Activated T-cell treated with anti-CD3 and anti-CD28 coated beads, Interleukin-2, amount 50 U/mL, for 72 hours (primary cell): ENCODE measurements at regions not wholly inside any gene's neighbourhood (a gene's known extent, or its start where the extent isn't known, plus 50 kb on each side); places are given as distances from the start of the nearest gene placed in this dataset.

ENCODE experiments used
- ATAC-seq, 2 donors: fragments of 150-1000 bp; cut with Tn5 transposase; replicated peaks in 1 of 2; 2 replicates each; pipeline ENCODE4 v1.10.0; 2021; ENCODE audit warnings: moderate library complexity in 2 of 2, mild to moderate bottlenecking in 1 of 2
- DNase-seq, 2 donors: peaks; one replicate each; pipeline ENCODE4 v3.0.0; 2021 to 2022; ENCODE audit warnings: mixed read lengths in 1 of 2
- H3K27ac Mint-ChIP-seq: one replicate; pipeline ENCODE4 v1.8.0; 2022; ENCODE audit warnings: mild to moderate bottlenecking, moderate library complexity, mixed read lengths
- H3K27me3 Mint-ChIP-seq: one replicate; pipeline ENCODE4 v1.8.0; 2022; ENCODE audit warnings: low read depth, mixed read lengths
- H3K36me3 Mint-ChIP-seq, 2 donors: one replicate each; pipeline ENCODE4 v1.8.0; 2022; ENCODE audit warnings: mixed read lengths in 2 of 2, mild to moderate bottlenecking in 1 of 2; ENCODE audit not compliant: insufficient read depth in 2 of 2
- H3K4me1 Mint-ChIP-seq: one replicate; pipeline ENCODE4 v1.8.0; 2022; ENCODE audit warnings: low read depth, mixed read lengths
- H3K4me3 Mint-ChIP-seq, 2 donors: one replicate each; pipeline ENCODE4 v1.8.0; 2022; ENCODE audit warnings: mild to moderate bottlenecking in 2 of 2, mixed read lengths in 2 of 2, moderate library complexity in 2 of 2
- H3K9me3 Mint-ChIP-seq, 2 donors: one replicate each; pipeline ENCODE4 v1.8.0; 2022; ENCODE audit warnings: mixed read lengths in 2 of 2

DNA sequence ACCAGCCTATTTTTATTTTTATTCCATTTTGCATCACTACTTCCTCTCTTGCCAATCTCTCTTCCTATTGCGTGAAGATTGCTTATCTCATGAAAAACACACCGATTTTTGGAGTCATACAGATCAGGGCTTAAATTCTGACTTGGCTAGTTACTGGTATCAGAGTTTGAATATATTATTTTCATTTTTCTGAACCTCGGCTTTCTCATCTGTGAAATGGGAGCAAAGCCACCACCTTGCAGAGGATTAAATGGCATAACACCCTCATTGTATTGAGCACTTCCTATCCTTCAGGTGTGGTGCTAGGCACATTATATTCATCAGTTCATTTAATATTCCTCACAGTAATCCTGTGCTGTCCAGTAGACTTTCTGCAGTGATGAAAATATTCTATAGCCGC, 208.8 kb downstream of the HAPSTR1 start:
- Mint-ChIP-seq H3K9me3 (peaks cover 0 to 3% of the 10 kb centered on the region in 2 donors), H3K27me3 (peaks cover 6% of the 10 kb centered on the region)
- ATAC-seq = no peak

DNA sequence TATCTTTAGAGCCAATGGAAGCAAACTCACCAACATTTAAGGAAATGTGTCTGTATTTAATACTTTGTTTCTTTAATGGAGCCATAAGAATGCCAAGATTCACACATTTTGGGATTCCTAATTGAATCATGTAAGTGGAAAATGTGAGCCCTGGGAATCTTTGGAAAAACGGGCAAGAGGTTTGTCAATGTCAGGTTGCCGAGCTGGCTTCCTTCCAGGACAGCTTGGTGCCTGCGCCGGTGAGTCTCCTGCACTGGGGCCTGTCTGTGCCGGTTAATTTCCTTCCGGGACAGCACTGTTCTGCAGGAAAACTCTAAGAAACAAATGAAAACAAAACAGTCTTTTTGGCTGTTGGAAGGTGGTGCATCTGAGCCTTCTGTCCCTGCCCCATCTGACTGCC, 210.6 kb downstream of the HAPSTR1 start:
- Mint-ChIP-seq H3K9me3 (peaks cover 0 to 3% of the 10 kb centered on the region in 2 donors), H3K27ac (no peak overlapping the region), H3K36me3 (peaks cover 0 to 2% of the 10 kb centered on the region in 2 donors), H3K27me3 (peaks cover 6% of the 10 kb centered on the region), H3K4me1 (no peaks in the 10 kb centered on the region), H3K4me3 (no peak overlapping the region)
- ATAC-seq (no peak), DNase-seq (no peak)

More for the DNA sequence above, 208.8 kb downstream of the HAPSTR1 start:
- no peak for DNase-seq
- Mint-ChIP-seq H3K4me3 (no peak overlapping the region), H3K4me1 (no peaks in the 10 kb centered on the region), H3K27ac (no peak overlapping the region), H3K36me3 (peaks cover 0 to 2% of the 10 kb centered on the region in 2 donors)

DNA sequence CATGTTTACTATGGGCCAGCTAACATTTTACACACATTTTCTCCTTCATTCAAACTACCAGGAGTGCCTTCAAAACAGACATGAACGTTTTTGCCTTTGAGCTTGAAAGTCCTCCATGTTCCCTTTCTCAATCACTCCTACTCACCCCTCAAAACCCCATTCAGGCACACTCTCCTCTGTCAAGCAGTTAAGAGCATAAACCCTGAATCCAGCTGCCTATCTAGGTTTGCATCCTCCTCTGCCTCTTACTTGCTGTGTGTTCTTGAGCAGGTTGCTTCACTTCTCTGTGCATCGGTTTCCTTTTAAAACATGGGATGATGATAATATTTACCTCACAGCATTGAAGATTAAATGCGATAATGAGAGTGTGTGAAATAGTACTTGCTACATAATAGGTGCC, 215.3 kb downstream of the HAPSTR1 start:
- H3K4me3 Mint-ChIP-seq = no peak overlapping the region

DNA sequence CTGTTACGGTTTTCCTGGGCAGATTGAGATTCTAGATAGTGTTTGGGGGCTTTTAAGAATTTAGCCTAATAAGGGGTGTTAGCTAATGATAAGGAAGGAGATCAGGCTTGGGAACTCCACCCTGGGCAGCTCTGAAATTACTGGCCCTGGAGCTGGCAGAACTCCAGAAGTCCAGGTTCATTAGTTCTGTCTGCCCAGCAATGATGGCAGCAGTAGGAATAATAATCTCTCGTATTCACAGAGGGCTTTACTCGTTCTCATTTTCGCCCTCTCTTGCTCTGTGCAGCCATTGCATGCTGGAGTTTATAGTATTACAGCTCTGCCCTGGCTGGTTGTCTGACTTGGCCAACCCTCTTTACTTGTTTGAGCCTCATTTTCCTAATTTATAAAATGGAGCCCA, 216.0 kb downstream of the HAPSTR1 start:
- H3K36me3 Mint-ChIP-seq = no peaks in the 10 kb centered on the region
- H3K27me3 Mint-ChIP-seq = peaks cover 9% of the 10 kb centered on the region

More for the DNA sequence above, 215.3 kb downstream of the HAPSTR1 start:
- H3K27ac Mint-ChIP-seq = no peak overlapping the region
- ATAC-seq = no peak
- peaks cover 0 to 4% of the 10 kb centered on the region in 2 donors for H3K9me3 Mint-ChIP-seq
- H3K4me1 Mint-ChIP-seq = no peaks in the 10 kb centered on the region
- peaks cover 10% of the 10 kb centered on the region for H3K27me3 Mint-ChIP-seq
- no peak for DNase-seq
- H3K36me3 Mint-ChIP-seq = no peaks in the 10 kb centered on the region

DNA sequence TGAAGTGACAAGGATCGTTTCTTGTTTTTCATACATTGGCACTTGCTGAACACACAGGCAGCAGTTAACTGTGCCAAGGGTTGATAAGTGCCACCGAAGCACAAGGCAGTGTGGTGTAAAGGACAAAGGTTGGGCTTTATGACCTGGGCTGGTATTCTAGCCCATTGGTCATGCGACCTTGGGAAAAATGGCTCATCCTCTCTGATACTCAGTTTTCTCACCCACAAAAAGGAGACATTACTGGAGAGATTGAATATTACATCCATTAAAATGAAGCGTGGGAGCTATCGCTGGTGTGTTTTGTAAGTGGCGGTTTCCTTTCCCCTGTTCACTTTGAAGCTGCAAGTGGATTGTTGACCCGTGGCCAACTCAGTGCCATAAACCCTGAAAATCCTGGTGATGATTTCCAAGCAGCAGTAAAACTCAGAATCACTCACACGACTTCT, 216.9 kb downstream of the HAPSTR1 start:
- Mint-ChIP-seq H3K36me3 (no peaks in the 10 kb centered on the region), H3K9me3 (peaks cover 1 to 6% of the 10 kb centered on the region in 2 donors), H3K27ac (no peak overlapping the region), H3K27me3 (peaks cover 4% of the 10 kb centered on the region), H3K4me1 (no peaks in the 10 kb centered on the region), H3K4me3 (no peak overlapping the region)
- ATAC-seq = no peak
- DNase-seq = no peak

More for the DNA sequence above, 216.0 kb downstream of the HAPSTR1 start:
- DNase-seq (no peak), ATAC-seq (no peak)
- H3K27ac Mint-ChIP-seq = no peak overlapping the region
- no peak overlapping the region for H3K4me3 Mint-ChIP-seq
- no peaks in the 10 kb centered on the region for H3K4me1 Mint-ChIP-seq
- H3K9me3 Mint-ChIP-seq = peaks cover 1 to 3% of the 10 kb centered on the region in 2 donors

DNA sequence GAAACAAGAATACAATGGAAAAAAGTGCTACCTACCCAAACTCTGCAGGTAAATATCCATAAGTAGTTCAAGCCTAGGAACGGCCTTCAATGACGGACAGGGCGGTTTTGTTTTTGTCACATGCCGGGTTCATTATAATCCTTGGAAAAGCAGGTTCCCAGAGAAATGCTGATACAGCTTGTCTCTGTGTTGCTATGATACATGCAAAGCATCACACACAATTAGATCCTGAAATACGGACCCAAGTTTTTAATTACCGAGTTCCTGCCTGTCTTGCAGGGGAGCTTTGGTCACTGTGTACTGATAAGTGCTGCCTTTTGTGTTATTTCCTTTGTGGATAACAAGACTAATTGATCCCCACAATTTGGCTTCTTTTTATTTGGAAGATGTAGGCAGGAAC, 217.4 kb downstream of the HAPSTR1 start:
- ATAC-seq (no peak), DNase-seq (no peak)
- Mint-ChIP-seq H3K27ac (no peak overlapping the region), H3K9me3 (peaks cover 1 to 7% of the 10 kb centered on the region in 2 donors), H3K4me3 (no peak overlapping the region), H3K27me3 (peaks cover 4% of the 10 kb centered on the region), H3K36me3 (no peaks in the 10 kb centered on the region), H3K4me1 (no peaks in the 10 kb centered on the region)

DNA sequence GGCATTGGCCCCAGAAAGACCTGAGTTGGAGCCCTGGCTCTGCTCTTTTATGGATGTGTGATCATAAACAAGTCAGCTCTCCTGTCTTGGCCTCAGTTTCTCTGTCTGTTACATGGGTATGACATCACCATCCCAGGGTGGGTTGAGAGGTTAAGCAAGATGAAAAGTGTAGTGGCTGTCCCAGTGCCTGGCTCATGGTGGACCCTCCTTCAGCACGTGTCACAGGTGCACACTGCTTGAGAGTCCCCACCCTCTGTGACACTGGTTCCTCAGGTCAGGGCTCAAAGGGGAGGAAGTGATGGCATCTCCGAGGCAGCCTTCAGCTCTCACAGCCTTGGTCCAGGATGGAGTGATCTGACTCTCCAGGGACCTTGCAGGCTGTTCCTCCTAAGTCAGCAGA, 218.4 kb downstream of the HAPSTR1 start:
- Mint-ChIP-seq H3K4me1 (no peaks in the 10 kb centered on the region), H3K36me3 (no peaks in the 10 kb centered on the region), H3K27ac (no peak overlapping the region), H3K27me3 (peaks cover 4% of the 10 kb centered on the region), H3K4me3 (no peak overlapping the region), H3K9me3 (peaks cover 3 to 11% of the 10 kb centered on the region in 2 donors)
- DNase-seq (no peak), ATAC-seq (no peak)

DNA sequence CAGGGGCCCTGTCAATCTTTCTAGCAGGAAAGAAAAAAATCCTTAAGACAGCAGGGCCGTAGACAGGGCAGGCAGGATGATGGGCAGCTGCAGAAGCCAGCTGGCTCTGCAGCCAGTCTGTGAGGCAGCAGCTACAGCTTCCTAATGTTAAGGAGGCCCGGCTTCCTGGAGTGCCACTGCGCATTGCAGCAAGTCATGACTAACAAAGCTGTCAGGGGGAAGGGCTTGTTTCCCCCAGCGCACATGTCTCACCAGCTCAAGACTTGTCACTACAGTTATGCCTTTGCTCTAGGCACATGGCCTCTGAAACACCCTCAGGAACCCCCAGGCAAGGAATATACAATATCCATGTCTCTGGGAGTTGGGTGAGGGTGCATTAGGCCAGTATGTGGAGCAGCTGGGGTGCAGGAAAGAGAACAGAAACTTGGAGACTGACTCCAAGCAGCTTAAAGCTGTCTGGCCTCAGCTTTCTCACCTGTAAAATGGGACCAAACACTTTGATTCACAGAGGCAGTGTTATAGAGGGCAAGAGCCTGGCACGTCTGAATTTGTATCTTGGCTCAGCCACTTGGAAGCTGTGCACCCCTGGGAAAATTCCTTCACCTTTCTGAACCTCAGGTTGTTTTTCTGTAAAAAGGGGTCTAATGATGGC, 220.0 kb downstream of the HAPSTR1 start:
- Mint-ChIP-seq H3K4me1 (no peaks in the 10 kb centered on the region), H3K9me3 (peaks cover 3 to 15% of the 10 kb centered on the region in 2 donors), H3K27ac (no peak overlapping the region), H3K27me3 (peaks cover 4% of the 10 kb centered on the region), H3K4me3 (no peak overlapping the region), H3K36me3 (no peaks in the 10 kb centered on the region)
- no peak for DNase-seq
- ATAC-seq = no peak

DNA sequence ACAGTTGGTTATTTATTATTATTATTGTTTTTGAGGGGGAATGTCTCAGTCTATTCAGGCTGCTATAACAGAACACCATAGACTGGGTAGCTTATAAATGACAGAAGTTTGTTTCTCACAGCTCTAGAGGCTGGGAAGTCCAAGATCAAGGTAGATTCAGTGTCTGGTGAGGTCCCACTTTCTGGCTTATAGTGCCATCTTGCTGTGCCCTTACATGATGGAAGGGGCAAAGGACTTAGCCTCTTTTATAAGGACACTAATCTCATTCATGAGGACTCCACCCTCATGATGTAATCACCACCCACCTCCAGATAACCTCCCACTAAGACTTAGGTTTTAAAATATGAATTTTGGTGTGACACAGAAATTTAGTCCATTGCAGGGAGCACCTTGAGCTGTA, 224.6 kb downstream of the HAPSTR1 start:
- DNase-seq (no peak), ATAC-seq (no peak)
- no peaks in the 10 kb centered on the region for H3K27me3 Mint-ChIP-seq
- H3K4me3 Mint-ChIP-seq = no peak overlapping the region
- no peak overlapping the region for H3K27ac Mint-ChIP-seq
- H3K36me3 Mint-ChIP-seq = peaks cover 0 to 2% of the 10 kb centered on the region in 2 donors
- peaks cover 8 to 23% of the 10 kb centered on the region in 2 donors for H3K9me3 Mint-ChIP-seq
- H3K4me1 Mint-ChIP-seq = no peaks in the 10 kb centered on the region

DNA sequence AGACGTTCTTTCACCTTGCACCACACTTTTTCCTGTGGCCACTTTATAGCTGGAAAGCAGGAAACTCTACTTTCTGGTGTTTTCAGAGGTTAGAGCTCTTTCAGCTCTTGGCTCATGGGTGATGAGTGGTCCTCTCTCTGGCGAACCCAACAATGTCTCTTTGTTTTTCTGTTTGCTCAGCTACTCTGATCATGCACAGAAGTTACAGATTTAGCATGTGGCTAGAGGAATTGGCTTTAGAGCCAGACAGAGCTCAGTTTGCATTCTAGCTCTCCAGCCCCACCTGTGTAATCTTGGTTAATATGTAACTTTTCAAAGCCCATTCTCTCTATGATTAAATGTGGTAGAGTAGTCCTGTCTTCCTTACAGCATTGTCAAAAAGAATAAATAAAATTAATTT, 225.2 kb downstream of the HAPSTR1 start:
- Mint-ChIP-seq H3K4me3 (no peak overlapping the region), H3K36me3 (peaks cover 0 to 2% of the 10 kb centered on the region in 2 donors), H3K27me3 (no peaks in the 10 kb centered on the region), H3K27ac (no peak overlapping the region), H3K4me1 (no peaks in the 10 kb centered on the region), H3K9me3 (peaks cover 7 to 26% of the 10 kb centered on the region in 2 donors)
- ATAC-seq = no peak
- DNase-seq = no peak

DNA sequence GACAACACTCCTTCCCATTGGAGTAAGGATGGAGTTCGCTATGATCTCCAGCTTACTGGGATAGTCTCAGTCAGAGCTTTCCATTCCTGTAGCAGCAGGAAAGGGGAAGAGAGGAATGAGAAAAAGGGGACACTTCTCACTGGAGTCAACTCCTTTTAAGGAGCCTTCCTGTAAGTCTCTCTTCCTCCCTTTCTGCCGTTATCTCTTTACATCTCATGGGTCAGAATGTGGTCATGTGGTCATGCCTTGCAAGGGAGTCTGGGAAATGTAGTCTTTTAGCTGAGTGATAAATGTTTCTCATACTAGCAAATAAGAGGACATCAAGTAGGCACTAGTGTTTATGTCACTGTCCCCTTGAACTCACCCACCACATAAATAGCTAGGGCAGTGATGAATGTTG, 227.3 kb downstream of the HAPSTR1 start:
- H3K4me1 Mint-ChIP-seq = no peaks in the 10 kb centered on the region
- peaks cover 0 to 2% of the 10 kb centered on the region in 2 donors for H3K36me3 Mint-ChIP-seq
- no peaks in the 10 kb centered on the region for H3K27me3 Mint-ChIP-seq
- H3K27ac Mint-ChIP-seq = no peak overlapping the region
- H3K9me3 Mint-ChIP-seq = peaks cover 7 to 19% of the 10 kb centered on the region in 2 donors
- ATAC-seq (no peak), DNase-seq (no peak)
- no peak overlapping the region for H3K4me3 Mint-ChIP-seq

DNA sequence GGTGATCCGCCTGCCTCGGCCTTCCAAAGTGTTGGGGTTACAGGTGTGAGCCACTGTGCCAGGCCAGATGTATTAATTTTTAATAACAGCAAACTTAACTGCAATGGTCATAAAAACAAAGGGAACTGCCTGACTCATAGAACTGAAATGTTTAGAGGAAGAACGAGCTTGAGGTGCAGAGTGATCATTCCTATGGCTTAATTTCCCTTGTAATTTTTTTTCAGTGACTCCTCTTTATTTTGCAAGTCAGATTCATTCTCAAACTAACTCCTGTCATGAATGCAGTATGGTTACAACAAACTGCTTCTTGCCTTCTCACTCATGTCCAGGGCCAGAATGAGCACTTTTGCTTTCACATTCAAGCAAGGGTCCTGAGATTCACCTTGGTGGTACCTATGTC, 231.3 kb downstream of the HAPSTR1 start:
- Mint-ChIP-seq H3K27ac (no peak overlapping the region), H3K4me3 (no peak overlapping the region), H3K4me1 (no peaks in the 10 kb centered on the region), H3K27me3 (no peaks in the 10 kb centered on the region), H3K9me3 (peaks cover 5 to 11% of the 10 kb centered on the region in 2 donors), H3K36me3 (peaks cover 0 to 2% of the 10 kb centered on the region in 2 donors)
- DNase-seq (no peak), ATAC-seq (no peak)

DNA sequence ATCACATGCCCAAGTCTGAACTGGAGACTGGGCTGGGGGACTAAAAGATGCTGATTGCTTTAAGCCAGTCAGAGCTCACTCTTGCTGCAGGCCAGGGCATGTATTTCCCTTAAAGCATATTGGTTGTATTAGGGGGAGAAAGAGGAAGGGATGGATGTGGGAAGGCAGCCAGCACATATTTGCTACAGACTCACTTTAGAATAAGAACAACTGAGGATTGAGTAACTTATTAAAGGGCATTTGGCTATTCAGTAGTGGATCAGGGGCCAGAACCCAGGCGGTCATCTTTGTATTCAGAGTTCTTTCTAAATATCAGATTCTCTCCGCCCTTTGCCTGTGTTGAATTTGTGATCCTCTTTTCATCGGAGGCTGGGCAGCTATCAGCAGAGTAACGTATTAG, 231.7 kb downstream of the HAPSTR1 start:
- no peaks in the 10 kb centered on the region for H3K27me3 Mint-ChIP-seq
- no peak overlapping the region for H3K27ac Mint-ChIP-seq
- H3K36me3 Mint-ChIP-seq = peaks cover 0 to 2% of the 10 kb centered on the region in 2 donors
- ATAC-seq (no peak), DNase-seq (no peak)
- no peak overlapping the region for H3K4me3 Mint-ChIP-seq
- H3K9me3 Mint-ChIP-seq = peaks cover 7 to 11% of the 10 kb centered on the region in 2 donors
- no peaks in the 10 kb centered on the region for H3K4me1 Mint-ChIP-seq

DNA sequence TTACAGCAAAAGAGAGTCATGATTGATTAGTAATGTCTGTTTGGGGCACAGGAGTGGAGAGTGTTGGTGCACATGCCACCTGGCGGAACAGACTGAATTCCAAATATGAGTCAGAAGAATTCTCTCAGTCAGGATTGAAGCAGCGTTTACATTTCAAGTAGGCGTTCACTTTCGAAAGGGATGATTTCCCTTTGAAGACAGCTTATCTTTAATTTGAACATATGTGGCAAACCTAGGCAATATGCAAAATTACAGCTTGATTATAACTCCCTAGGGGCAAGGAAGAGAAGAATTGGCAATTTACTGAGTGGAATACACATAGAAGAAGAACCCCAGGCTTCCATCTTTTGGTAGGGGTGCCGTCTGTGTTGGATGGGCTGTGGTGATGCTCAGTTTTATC, 235.8 kb downstream of the HAPSTR1 start:
- Mint-ChIP-seq H3K27ac (no peak overlapping the region), H3K4me3 (no peak overlapping the region), H3K36me3 (no peaks in the 10 kb centered on the region), H3K27me3 (no peaks in the 10 kb centered on the region), H3K4me1 (no peaks in the 10 kb centered on the region), H3K9me3 (peaks cover 0 to 3% of the 10 kb centered on the region in 2 donors)
- DNase-seq = no peak
- ATAC-seq = no peak
